PC-3 (cell line): ENCODE measurements at regions not wholly inside any gene's neighbourhood (a gene's known extent, or its start where the extent isn't known, plus 50 kb on each side); places are given as distances from the start of the nearest gene placed in this dataset.

Experiments used
- ATAC-seq: fragments of 200-7000 bp; cut with Tn5 transposase; 2 replicates; pipeline ENCODE4 v1.9.1; 2020; ENCODE audit warnings: mild to moderate bottlenecking, moderate library complexity
- BruUV-seq: library from RNA; stranded (reverse); fragments of 400-500 nt; replicated peaks from 2 replicates; lab custom pipeline; 2021; lab: Mats Ljungman, UMichigan
- CTCF ChIA-PET: fragments of 300-600 bp; sonication (Branson Sonifier 250); formaldehyde crosslinking; loops from one replicate; lab custom pipeline; 2022; ENCODE audit warnings: antibody characterized with exemption; lab: Charles Lee
- POLR2A ChIA-PET: fragments of 300-600 bp; sonication (Branson Sonifier 250); formaldehyde crosslinking; loops from one replicate; lab custom pipeline; 2022; ENCODE audit warnings: antibody characterized with exemption; ENCODE audit not compliant: unreplicated experiment; lab: Charles Lee
- DNase-seq: peaks from one replicate; pipeline ENCODE4 v3.0.0-alpha.2; 2015
- H2AFZ ChIP-seq: fragments of 300-600 bp; sonication (generic); 2 replicates; pipeline ENCODE4 v1.6.0; 2016; ENCODE audit warnings: antibody characterized with exemption, low read length
- H3F3A ChIP-seq: fragments of 300-600 bp; sonication (generic); one replicate; pipeline ENCODE4 v1.6.0; 2017; ENCODE audit warnings: antibody characterized with exemption, low read length, control low read depth, mild to moderate bottlenecking; ENCODE audit not compliant: unreplicated experiment
- H3K27ac ChIP-seq: fragments of 300-600 bp; sonication (generic); 2 replicates; pipeline ENCODE4 v1.5.1; 2016; ENCODE audit warnings: mild to moderate bottlenecking, low read length
- H3K27me3 ChIP-seq: fragments of 300-600 bp; sonication (generic); 2 replicates; pipeline ENCODE4 v1.6.1; 2016; ENCODE audit warnings: low read length, mixed read lengths
- H3K36me3 ChIP-seq: fragments of 300-600 bp; sonication (generic); 2 replicates; pipeline ENCODE4 v1.6.1; 2016; ENCODE audit warnings: low read depth, mixed run types, low read length, mixed read lengths
- H3K4me1 ChIP-seq: fragments of 300-600 bp; sonication (generic); 2 replicates; pipeline ENCODE4 v1.5.1; 2016; ENCODE audit warnings: low read length; ENCODE audit not compliant: insufficient read depth
- H3K4me2 ChIP-seq: fragments of 300-600 bp; sonication (generic); 2 replicates; pipeline ENCODE4 v1.6.0; 2016; ENCODE audit warnings: low read length
- H3K4me3 ChIP-seq: fragments of 300-600 bp; sonication (generic); 2 replicates; pipeline ENCODE4 v1.5.1; 2016; ENCODE audit warnings: mild to moderate bottlenecking, low read length, mixed read lengths
- H3K79me2 ChIP-seq: fragments of 300-600 bp; sonication (generic); 2 replicates; pipeline ENCODE4 v1.6.1; 2017; ENCODE audit warnings: low read length, mixed read lengths
- H3K9ac ChIP-seq: fragments of 300-600 bp; sonication (generic); 2 replicates; pipeline ENCODE4 v1.6.0; 2016; ENCODE audit warnings: mild to moderate bottlenecking, low read length
- H3K9me2 ChIP-seq: fragments of 300-600 bp; sonication (generic); replicated peaks from 2 replicates; pipeline ENCODE4 v1.6.1; 2016; ENCODE audit warnings: mixed run types, low read length, mixed read lengths
- H3K9me3 ChIP-seq: fragments of 300-600 bp; sonication (generic); 2 replicates; pipeline ENCODE4 v1.6.1; 2016; ENCODE audit warnings: low read length, mixed read lengths
- H4K20me1 ChIP-seq: fragments of 300-600 bp; sonication (generic); 2 replicates; pipeline ENCODE4 v1.6.1; 2016; ENCODE audit warnings: low read length, mixed read lengths
- CTCF ChIP-seq: fragments of 300-600 bp; sonication (generic); conservative IDR thresholded peaks from 2 replicates; pipeline ENCODE4 v1.5.1; 2017; ENCODE audit warnings: antibody characterized with exemption, low read depth, mild to moderate bottlenecking, low read length
- EZH2 ChIP-seq: fragments of 300-600 bp; sonication (generic); IDR thresholded peaks from one replicate; pipeline ENCODE4 v1.6.1; 2017; ENCODE audit warnings: antibody characterized with exemption, mild to moderate bottlenecking, low read length; ENCODE audit not compliant: unreplicated experiment
- EZH2phosphoT487 ChIP-seq: fragments of 300-600 bp; sonication (generic); IDR thresholded peaks from 2 replicates; pipeline ENCODE4 v1.6.1; 2018; ENCODE audit warnings: mild to moderate bottlenecking, antibody characterized with exemption, low read length, borderline replicate concordance
- intact Hi-C: fragments of 100-400 bp; cut with micrococcal nuclease; formaldehyde crosslinking; loops from 2 replicates; pipeline ENCODE4 v1.9.0; 2023

GRCh38 chr1:217036757-217037156 is 313.5 kb upstream of the ESRRG start:
- no peaks in the 10 kb centered on the region for H3K9me2 ChIP-seq
- POLR2A ChIA-PET = no interaction called here
- no peak overlapping the region for H3K9ac ChIP-seq
- no peak overlapping the region for H3K4me3 ChIP-seq
- DNase-seq = no peak
- no peaks in the 10 kb centered on the region for H3K27me3 ChIP-seq
- H3K79me2 ChIP-seq = no peaks in the 10 kb centered on the region
- TF ChIP-seq CTCF = no peak
- TF ChIP-seq EZH2phosphoT487 = no peak
- TF ChIP-seq EZH2 = no peak
- no peaks in the 10 kb centered on the region; the same call in 1 of the 2 replicates for H3K36me3 ChIP-seq
- H3K27ac ChIP-seq = no peak overlapping the region
- no peak overlapping the region for H2AFZ ChIP-seq
- intact Hi-C loops = no loop called here
- no peaks in the 10 kb centered on the region for H3F3A ChIP-seq
- BruUV-seq = no TSS peak
- peaks cover 20% of the 10 kb centered on the region for H3K9me3 ChIP-seq
- H3K4me2 ChIP-seq = no peak overlapping the region
- no peak for ATAC-seq
- no peaks in the 10 kb centered on the region for H3K4me1 ChIP-seq
- H4K20me1 ChIP-seq = no peaks in the 10 kb centered on the region
- CTCF ChIA-PET = no interaction called here

- DNase-seq = no peak
- Histone ChIP-seq H2AFZ (no peak overlapping the region), H3K4me1 (peaks cover 28% of the 10 kb centered on the region), H3K9ac (no peak overlapping the region), H3K9me2 (no peaks in the 10 kb centered on the region), H3F3A (peaks cover 5% of the 10 kb centered on the region), H3K4me3 (no peak overlapping the region), H3K4me2 (no peak overlapping the region), H3K79me2 (no peaks in the 10 kb centered on the region), H3K27ac (no peak overlapping the region), H3K9me3 (no peaks in the 10 kb centered on the region), H4K20me1 (no peaks in the 10 kb centered on the region), H3K36me3 (no peaks in the 10 kb centered on the region), H3K27me3 (no peaks in the 10 kb centered on the region)
- intact Hi-C loops = no loop called here
- POLR2A ChIA-PET = no interaction called here
- CTCF ChIA-PET = no interaction called here
- TF ChIP-seq CTCF = no peak
- no peak for TF ChIP-seq EZH2phosphoT487
- TF ChIP-seq EZH2 = no peak
- no TSS peak for BruUV-seq
- no peak for ATAC-seq
Observed at GRCh38 chr1:217032715-217033367, 309.6 kb upstream of the ESRRG start.
